Hematopoietic multipotent progenitor cell (in vitro differentiated cells): ENCODE measurements at regions not wholly inside any gene's neighbourhood (a gene's known extent, or its start where the extent isn't known, plus 50 kb on each side); places are given as distances from the start of the nearest gene placed in this dataset.
A peak's percentile ranks its signal among the peaks of the same experiment; 100 is the strongest.

ENCODE experiments used
- DNase-seq, 3 donors: peaks; one replicate each; pipeline ENCODE4 v3.0.0-alpha.2; 2011 to 2015; ENCODE audit warnings: low read depth in 2 of 3, low spot score in 2 of 3

DNA sequence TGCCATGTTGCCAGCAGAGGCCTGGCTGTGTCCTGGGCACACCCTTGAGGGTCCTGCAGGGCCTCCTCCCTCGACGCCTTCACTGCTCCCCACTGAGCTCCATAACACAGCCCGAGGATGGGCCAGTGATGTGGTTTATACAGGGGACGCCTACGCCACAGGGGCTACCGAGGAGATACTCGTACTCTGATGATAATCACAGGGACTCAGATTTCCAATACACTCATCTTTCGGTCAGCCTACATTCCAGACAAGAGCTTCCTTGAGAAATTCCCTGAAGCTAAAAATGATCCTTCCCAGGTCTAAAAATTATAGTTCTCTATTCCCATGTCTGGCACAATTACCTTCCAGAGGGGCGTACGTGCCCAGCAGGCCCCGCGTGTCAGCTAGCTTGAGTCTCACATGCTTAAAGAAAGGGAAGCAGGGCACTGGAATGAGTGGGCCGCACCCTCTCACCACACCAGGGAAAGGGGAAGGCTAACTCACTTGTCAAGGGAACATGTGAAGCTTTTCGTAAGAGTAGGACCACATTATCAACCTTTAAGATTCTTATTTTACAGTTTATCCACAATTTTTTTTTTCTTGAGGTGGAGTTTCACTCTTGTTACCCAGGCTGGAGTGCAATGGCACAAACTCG, 159.5 kb upstream of the NDUFV2 start:
- no peak for DNase-seq

GRCh38 chr18:8943900-8944870, 158.3 kb upstream of the NDUFV2 start:
- peak in 1 of 3 donors; percentile 6 for DNase-seq

DNA sequence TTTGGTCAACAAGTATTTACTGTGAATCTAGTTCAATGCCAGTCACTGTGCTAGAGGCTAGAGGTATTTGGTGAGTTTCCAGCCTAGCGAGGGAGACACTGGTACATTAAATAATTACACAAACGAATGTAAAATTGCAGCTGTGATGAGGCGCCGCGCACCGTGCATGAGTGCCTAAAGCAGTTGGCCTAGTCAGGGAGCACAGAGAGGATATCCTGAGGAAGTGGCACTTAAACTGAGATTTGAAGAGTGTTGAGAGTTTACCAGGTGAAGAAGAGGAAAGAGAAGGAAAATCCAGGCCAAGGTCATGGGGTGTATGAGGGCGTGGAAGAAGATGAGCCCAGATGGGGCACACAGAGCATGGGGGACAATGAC, 157.6 kb upstream of the NDUFV2 start:
- no peak for DNase-seq

DNA sequence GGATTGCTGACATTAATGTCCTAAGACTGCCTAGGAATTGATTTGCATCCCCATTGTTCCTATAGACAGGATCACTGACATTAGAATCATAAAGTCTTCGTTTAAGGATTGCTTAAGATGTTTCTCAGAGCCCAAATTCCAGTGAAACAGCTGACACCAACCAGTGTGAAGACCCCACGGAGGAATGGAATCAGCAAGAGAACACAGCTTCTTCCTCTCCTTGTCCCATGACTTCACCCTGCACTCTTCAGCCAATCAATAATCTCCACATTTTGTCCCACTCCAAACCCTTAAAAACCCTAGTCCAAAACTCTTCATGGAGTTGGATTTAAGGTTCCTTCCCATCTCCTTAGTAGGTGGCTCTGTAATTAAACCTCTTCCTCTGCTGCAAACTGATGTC, 157.0 kb upstream of the NDUFV2 start:
- DNase-seq = no peak

DNA sequence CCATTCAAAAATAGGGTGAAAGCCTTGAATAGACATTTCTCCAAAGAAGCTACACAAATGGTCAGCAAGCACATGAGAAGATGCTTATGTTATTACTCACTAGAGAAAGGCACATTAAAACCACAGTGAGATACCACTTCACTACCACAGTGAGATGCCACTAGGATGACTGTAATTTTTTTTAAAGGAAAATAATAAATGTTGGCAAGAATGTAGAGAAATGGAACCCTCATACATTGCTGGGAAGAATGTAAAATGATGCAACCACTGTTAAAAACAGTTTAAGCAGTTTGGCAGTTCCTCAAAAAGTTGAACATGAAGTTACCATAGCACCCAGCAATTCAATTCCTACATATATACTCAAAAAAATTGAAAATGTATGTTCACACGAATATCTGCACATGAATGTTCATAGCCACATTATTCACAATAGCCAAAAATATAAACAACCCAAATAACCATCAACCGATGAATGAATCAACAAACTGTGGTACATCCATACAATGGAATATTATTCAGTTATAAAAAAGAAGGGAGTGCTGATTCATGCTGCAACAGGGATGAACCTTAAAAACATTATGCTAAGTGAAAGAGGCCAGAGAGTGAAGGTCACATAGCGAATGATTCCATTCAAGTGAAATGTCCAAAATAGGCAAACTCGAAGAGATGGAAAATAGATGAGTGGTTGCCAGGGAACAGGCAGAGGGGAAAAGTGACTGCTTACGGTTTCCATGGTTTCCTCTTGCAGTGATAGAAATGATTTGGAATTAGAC, 156.2 kb upstream of the NDUFV2 start:
- DNase-seq = no peak

GRCh38 chr18:8947566-8947965, 154.9 kb upstream of the NDUFV2 start:
- no peak for DNase-seq

- DNase-seq = no peak
These were observed 154.5 kb upstream of the NDUFV2 start for GRCh38 chr18:8948011-8948410.

DNA sequence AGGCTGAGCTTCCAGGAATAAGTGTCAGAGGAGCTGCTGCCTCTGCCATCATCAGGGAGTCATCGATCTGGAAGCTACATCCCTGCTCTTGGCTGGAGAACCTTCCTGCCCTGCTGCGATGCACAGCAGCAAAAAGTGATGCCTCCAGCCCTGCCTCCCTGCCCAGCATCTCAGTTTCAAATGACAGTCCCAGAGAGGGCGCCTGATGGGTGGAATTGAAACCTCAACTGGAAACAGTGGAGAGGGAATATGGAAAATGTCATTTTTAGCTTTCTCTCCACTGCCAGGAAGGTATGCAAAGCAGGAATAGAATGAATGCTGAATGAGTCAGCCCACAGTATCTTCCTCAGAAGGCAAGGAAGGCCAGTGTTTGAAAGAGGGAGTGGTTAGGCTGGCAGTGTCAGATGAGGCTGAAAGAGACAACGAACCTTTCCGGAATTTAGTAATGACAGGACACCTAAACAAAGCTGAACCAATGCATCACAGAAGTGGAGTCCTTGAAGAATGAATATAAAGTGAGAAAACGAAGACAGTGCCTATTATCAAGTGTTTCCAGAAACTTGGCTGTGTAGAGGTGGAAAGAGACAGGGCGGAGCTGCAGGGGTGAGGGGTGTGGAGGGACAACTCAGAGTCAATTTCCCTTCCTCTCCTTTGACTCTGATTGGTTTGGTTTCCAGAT, 153.9 kb upstream of the NDUFV2 start:
- no peak for DNase-seq

DNA sequence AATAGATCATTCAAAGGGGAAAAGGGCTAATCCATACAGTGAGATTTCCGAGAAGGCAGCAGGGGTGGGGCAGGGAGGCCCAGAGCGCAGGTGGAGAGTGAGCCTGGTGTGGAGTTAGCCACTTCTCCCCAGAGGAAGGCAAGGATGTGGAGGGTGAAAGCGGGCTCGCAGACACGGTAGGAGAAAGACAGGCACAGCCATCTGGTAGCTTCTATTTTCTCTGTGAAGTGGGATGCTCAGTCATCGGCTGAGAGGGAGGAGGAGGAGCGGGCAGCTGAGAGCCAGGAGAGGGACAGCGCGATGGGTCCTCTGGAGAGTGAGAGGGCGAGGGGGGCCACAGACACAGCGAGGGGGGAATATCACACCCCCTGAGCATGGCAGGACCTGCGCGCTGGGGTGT, 153.3 kb upstream of the NDUFV2 start:
- DNase-seq = no peak

- no peak for DNase-seq
These were observed 151.0 kb upstream of the NDUFV2 start for GRCh38 chr18:8951491-8951890.

GRCh38 chr18:8952174-8952573, 150.3 kb upstream of the NDUFV2 start:
- DNase-seq = no peak

GRCh38 chr18:8952769-8953760, 149.4 kb upstream of the NDUFV2 start:
- no peak for DNase-seq

DNA sequence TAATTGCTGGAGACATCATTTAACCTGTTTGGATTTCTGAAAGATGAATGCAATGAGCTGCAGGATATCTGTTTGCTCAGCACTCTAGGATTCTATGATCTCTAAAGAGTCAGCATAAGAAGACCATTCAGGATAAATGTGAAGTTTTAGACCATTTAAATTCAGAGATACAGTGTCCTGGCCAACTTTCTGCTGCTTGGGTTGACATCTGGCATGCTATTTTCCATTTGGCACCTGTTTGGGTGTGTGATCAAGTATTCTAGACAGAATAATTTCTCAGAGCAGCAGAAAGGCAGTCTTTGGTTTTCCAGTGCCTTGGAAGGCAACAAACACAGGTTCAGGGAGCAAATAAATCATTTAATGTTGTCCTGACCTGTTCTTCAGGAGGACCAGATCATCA, 144.8 kb upstream of the NDUFV2 start:
- no peak for DNase-seq

DNA sequence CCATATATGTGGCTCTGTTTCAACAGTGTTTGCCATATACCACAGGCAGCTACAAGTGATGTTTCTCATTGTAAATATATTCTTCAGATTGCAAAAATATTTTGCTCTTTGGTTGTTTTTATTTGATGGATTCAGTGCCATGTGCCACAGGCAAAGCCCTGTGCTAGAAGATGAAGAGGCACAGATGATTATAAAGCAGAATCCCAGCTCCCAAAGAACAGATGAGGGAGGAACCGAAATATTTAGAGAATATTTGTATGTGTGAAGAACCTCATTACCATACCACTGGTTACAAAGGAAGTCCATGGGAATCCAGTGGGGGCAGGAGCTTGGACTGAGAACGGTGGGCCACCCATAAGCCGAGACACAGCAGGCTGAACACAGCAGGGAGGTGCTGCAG, 143.8 kb upstream of the NDUFV2 start:
- DNase-seq = no peak

GRCh38 chr18:8959551-8960135, 142.9 kb upstream of the NDUFV2 start:
- no peak for DNase-seq

DNA sequence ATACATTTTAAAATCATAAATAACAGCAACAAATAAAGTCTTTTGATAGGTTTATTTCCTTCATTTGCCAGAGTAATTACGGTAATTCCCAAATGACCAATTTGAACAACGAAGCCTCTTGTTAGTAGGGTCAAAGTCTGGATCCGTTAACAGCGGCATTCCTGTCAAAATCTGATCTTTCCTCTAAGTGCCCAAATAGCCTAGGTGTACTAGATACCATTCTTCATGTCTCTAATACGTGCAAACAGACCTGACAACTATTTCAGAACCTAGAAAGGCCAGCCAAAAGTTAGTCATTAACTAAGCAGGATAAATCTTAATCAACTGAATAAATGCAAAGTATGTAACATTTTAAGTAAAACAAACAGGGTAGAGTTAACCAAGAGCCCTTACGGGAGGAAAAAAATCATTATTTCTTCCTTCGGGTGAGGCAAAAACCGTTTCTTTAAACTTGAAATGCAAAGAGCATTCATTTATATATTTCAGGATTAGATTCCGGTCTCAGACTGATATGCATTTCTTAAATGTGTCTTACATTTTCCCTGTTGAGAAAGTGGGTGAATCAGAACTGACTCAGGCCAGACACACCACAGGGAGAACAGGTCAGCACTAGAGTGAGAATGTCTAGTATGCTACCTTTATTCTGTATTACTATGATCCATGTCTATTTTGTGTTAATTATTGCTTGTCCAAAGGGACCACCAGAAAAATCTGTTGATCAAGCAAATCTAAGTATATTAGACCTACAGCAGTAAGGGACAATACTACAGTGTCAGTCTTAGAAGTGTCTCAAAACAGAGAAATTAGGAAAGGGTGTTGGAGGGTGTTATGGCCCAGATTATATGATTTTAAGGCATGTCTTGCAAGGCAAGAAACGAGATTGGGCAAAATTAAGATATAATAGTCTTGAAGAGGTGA, 141.5 kb upstream of the NDUFV2 start:
- no peak for DNase-seq

GRCh38 chr18:8962192-8962779, 140.2 kb upstream of the NDUFV2 start:
- no peak for DNase-seq
